Keratinocyte (primary cell): ENCODE measurements at regions not wholly inside any gene's neighbourhood (a gene's known extent, or its start where the extent isn't known, plus 50 kb on each side); places are given as distances from the start of the nearest gene placed in this dataset.
A peak's percentile ranks its signal among the peaks of the same experiment; 100 is the strongest.

ENCODE experiments used
- DNase-seq: peaks from one replicate; pipeline ENCODE4 v3.0.0-alpha.2; 2011; ENCODE audit warnings: low read depth, missing footprints, low spot score
- FAIRE-seq: peaks from 2 replicates; lab custom pipeline; 2011; peaks lifted over from hg19 to GRCh38; lab: Jason Lieb, UNC
- H2AFZ ChIP-seq: 2 replicates; pipeline ENCODE4 v1.6.0; 2012; ENCODE audit warnings: low read length, control low read depth, inconsistent platforms; ENCODE audit not compliant: control insufficient read depth
- H3K27ac ChIP-seq: 2 replicates; pipeline ENCODE4 v1.5.1; 2011; ENCODE audit warnings: low read length; ENCODE audit not compliant: control insufficient read depth, insufficient read depth
- H3K27me3 ChIP-seq: 3 replicates; pipeline ENCODE4 v1.6.0; 2011; ENCODE audit warnings: low read length; ENCODE audit not compliant: control insufficient read depth, insufficient read depth; ENCODE audit errors: extremely low read depth
- H3K36me3 ChIP-seq, 2 experiments: 2 replicates in 1 of 2; 3 replicates in 1 of 2; pipeline ENCODE4 v1.5.1; 2011; ENCODE audit warnings: low read length in 2 of 2, mild to moderate bottlenecking in 1 of 2; ENCODE audit not compliant: control insufficient read depth in 2 of 2, insufficient read depth in 2 of 2; ENCODE audit errors: extremely low read depth in 1 of 2
- H3K4me1 ChIP-seq: 3 replicates; pipeline ENCODE4 v1.5.1; 2011; ENCODE audit warnings: low read length; ENCODE audit not compliant: control insufficient read depth, insufficient read depth; ENCODE audit errors: extremely low read depth
- H3K4me2 ChIP-seq: 3 replicates; pipeline ENCODE4 v1.6.0; 2011; ENCODE audit warnings: low read depth, low read length; ENCODE audit not compliant: control insufficient read depth, insufficient read depth; ENCODE audit errors: extremely low read depth
- H3K4me3 ChIP-seq, 3 experiments: fragments of 200-600 bp in 1 of 3; sonication (generic) in 1 of 3; 2 replicates in 2 of 3; 3 replicates in 1 of 3; pipeline ENCODE4 v1.5.1; 2011 to 2016; ENCODE audit warnings: low read length in 3 of 3, mild to moderate bottlenecking in 3 of 3, control low read depth in 2 of 3, inconsistent platforms in 1 of 3, low read depth in 1 of 3, mixed read lengths in 1 of 3, mixed run types in 1 of 3, moderate library complexity in 1 of 3; ENCODE audit not compliant: control insufficient read depth in 2 of 3, insufficient read depth in 2 of 3; ENCODE audit errors: extremely low read depth in 1 of 3
- H3K79me2 ChIP-seq: 2 replicates; pipeline ENCODE4 v1.6.0; 2012; ENCODE audit warnings: low read length; ENCODE audit not compliant: control insufficient read depth, insufficient read depth
- H3K9ac ChIP-seq: 3 replicates; pipeline ENCODE4 v1.6.0; 2011; ENCODE audit warnings: low read length; ENCODE audit not compliant: control insufficient read depth, insufficient read depth; ENCODE audit errors: extremely low read depth
- H3K9me1 ChIP-seq: 3 replicates; pipeline ENCODE4 v1.6.0; 2011; ENCODE audit warnings: low read length; ENCODE audit not compliant: control insufficient read depth, insufficient read depth; ENCODE audit errors: extremely low read depth
- H3K9me3 ChIP-seq: 2 replicates; pipeline ENCODE4 v1.5.1; 2012; ENCODE audit warnings: low read depth, low read length; ENCODE audit not compliant: control insufficient read depth
- H4K20me1 ChIP-seq: 3 replicates; pipeline ENCODE4 v1.6.0; 2011; ENCODE audit warnings: low read length; ENCODE audit not compliant: control insufficient read depth, insufficient read depth; ENCODE audit errors: extremely low read depth
- CTCF ChIP-seq, 3 experiments: IDR thresholded peaks in 1 of 3; conservative IDR thresholded peaks in 1 of 3; optimal IDR thresholded peaks in 1 of 3; 2 replicates in 2 of 3; 3 replicates in 1 of 3; pipeline versions ENCODE3 to v1.5.1; 2011; ENCODE audit warnings: low read length in 3 of 3, mild to moderate bottlenecking in 3 of 3, moderate library complexity in 2 of 3, control low read depth in 1 of 3, inconsistent platforms in 1 of 3; ENCODE audit not compliant: insufficient read depth in 2 of 3; ENCODE audit errors: extremely low read depth in 1 of 3
- EZH2 ChIP-seq: IDR thresholded peaks from one replicate; pipeline ENCODE4 v1.6.1; 2012; ENCODE audit warnings: inconsistent platforms, mild to moderate bottlenecking, low read length, moderate library complexity
- dilution Hi-C: fragments of 300-500 bp; cut with MboI; formaldehyde crosslinking; loops from one replicate; pipeline ENCODE4 v1.7.0; 2020; ENCODE audit warnings: low sequenced_read_pairs; ENCODE audit not compliant: extremely low pct_ligation_motif_present

DNA sequence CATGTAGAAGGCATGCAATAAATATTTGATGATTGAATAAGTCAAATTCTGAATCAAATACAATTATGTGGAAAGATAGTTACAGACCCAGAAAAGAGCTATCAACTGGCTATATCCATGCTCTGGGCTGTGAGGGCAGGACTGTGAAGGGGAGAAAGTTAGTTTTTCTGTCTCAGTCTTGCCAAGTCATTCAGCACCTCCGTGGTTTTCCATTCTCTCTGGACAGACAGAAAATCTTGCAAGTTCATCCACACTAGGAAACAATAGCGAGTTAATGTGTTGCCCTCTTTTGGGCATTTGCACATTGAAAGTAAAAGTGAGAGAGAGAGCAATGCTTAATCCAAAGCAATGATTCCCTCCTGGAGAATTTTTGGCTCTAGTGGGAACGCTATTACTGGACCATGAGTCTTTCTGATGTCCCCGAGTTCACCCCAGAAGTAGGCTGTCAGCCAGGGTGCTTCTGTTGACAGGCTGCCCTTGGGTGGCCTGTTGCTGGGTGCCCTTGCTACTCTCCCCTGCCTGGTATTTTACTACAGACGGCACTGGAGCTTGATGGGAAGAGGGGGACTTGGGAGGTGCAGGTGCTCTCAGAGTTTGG is 238.3 kb downstream of the LOXHD1 start:
- no peak overlapping the region for H2AFZ ChIP-seq
- H3K4me2 ChIP-seq, result peak overlapping the region; percentile 19
- FAIRE-seq (no peak), DNase-seq (no peak)
- no peak overlapping the region for H3K27ac ChIP-seq
- no peaks in the 10 kb centered on the region for H3K27me3 ChIP-seq
- no peaks in the 10 kb centered on the region for H4K20me1 ChIP-seq
- no peak for TF ChIP-seq EZH2
- no peak for TF ChIP-seq CTCF (optimal IDR thresholded peaks at IDR 0.05 in 1 of 3, IDR thresholded peaks at IDR 0.05 in 1 of 3, conservative IDR thresholded peaks at IDR 0.05 in 1 of 3; ENCODE audit: extremely low read depth in 1 of 3, insufficient read depth in 2 of 3, low read length in 3 of 3)
- no peaks in the 10 kb centered on the region for H3K9me3 ChIP-seq
- H3K9ac ChIP-seq, result no peak overlapping the region
- no peaks in the 10 kb centered on the region for H3K79me2 ChIP-seq
- dilution Hi-C loops, result no loop called here
- H3K4me3 ChIP-seq, result no peak overlapping the region
- H3K4me1 ChIP-seq, result peaks cover 11% of the 10 kb centered on the region
- no peaks in the 10 kb centered on the region for H3K9me1 ChIP-seq
- no peaks in the 10 kb centered on the region for H3K36me3 ChIP-seq

DNA sequence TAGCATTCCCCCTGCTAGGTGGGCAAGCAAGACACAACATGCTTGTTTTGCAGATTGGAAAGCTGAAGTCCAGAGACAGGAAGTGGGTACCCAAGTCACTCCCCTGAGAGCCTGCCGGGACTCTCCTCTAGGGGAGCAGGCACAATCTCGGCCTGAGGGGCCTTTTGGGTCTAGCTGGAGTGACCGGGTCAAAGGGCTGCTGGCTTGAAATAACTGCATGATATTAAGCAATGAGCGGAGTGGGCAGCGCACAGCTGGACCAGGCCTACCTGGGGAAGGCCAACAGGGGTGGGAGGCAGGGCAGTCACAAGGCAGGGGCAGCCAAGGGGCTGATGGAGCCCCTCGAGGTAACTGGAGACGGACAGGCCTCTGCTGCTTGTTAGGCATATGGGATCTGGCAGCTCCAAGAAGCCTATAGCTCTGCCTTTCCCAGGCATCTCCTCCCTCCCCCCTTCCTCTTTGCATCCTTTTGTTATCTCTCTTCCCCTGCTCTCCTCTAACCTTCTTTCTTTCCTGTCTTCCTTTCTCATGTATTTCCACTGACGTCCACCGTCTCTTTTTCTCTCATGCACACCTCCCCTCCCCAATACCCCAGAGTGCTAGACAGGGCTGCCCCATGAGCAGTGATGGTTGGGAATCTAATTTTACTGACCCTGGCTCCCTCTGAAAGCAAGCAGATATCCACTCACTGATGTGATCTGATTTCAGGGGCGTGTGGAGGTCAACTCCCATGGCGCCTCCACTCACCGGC is 237.5 kb downstream of the LOXHD1 start:
- no peak for TF ChIP-seq CTCF (optimal IDR thresholded peaks at IDR 0.05 in 1 of 3, IDR thresholded peaks at IDR 0.05 in 1 of 3, conservative IDR thresholded peaks at IDR 0.05 in 1 of 3; ENCODE audit: extremely low read depth in 1 of 3, insufficient read depth in 2 of 3, low read length in 3 of 3)
- TF ChIP-seq EZH2, result no peak
- Histone ChIP-seq H3K4me2 (no peak overlapping the region), H3K9me1 (no peaks in the 10 kb centered on the region), H3K36me3 (no peaks in the 10 kb centered on the region), H2AFZ (no peak overlapping the region), H3K4me3 (no peak overlapping the region), H3K27me3 (no peaks in the 10 kb centered on the region), H3K9ac (no peak overlapping the region), H3K79me2 (no peaks in the 10 kb centered on the region), H3K27ac (no peak overlapping the region), H4K20me1 (no peaks in the 10 kb centered on the region), H3K4me1 (peaks cover 11% of the 10 kb centered on the region), H3K9me3 (no peaks in the 10 kb centered on the region)
- FAIRE-seq (no peak), DNase-seq (no peak)
- dilution Hi-C loops, result no loop called here
